Left cardiac atrium (tissue), 4 donors: ENCODE measurements at regions not wholly inside any gene's neighbourhood (a gene's known extent, or its start where the extent isn't known, plus 50 kb on each side); places are given as distances from the start of the nearest gene placed in this dataset.

Experiments
- ATAC-seq, 2 donors: fragments of 200-7000 bp; cut with Tn5 transposase; one replicate each; pipeline ENCODE4 v1.9.1; 2020; ENCODE audit warnings: mild to moderate bottlenecking in 2 of 2, moderate library complexity in 2 of 2
- DNase-seq: peaks from one replicate; pipeline ENCODE4 v3.0.0-alpha.2; 2020
- intact Hi-C, 2 donors: fragments of 100-400 bp; cut with DNase I; formaldehyde crosslinking; loops; one replicate each; pipeline versions ENCODE4 v1.14.1 to v1.15.1; 2022 to 2023
- donor health status: DM: no; HTN: yes; CAD: no.
- donor health status: DM: no; HTN: yes; CAD: no; lungs with severe emphysema.
- donor health status: DM: yes; HTN: yes; CAD: no.
- donor health status: Dilated cardiomyopathy.

DNA sequence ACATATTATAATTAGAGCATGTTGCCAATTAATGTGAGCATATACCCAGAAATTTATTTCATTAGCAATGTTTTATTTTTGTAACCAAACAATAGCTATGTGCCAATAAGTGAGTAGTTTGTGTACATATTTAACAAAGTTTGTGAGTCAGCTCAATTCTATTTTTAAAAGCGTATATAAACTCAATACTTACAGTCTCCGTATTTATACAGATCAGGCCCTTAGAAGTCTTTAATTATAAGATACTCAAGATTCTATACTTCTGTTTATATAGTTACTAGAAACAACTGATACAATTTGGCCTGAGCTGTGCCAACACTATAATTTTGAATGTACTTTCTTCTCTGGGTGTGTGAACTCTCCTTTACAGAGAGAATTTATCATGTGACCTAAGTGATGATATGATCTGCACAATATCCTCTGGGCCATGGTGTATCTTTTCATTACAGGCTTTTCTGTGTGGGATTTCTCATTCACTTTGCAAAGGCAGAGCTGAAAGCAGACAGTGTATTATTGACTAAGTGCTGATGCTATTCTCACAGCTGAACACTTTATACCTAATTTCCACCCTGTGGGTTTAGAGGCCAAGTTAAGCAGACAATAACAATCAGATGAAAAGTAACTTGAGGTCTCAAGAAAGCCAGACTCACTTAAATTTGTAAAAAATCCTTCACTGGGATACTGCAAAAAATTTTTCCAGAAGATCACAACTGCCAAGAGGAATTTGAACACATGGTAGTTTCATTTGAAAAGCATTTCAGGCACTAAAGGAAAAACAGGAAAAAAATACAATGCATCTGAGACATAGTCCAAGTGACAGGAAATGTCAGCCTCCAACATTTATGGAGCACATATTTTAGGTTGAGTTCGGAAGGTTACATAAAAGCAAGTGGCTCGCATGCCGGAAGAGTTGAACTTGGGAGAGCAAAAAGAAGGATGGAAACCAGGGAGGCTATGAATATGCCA lies 277.9 kb upstream of the SEMA6D start:
- intact Hi-C loops: no loop called here
- ATAC-seq (no peak), DNase-seq (no peak)

DNA sequence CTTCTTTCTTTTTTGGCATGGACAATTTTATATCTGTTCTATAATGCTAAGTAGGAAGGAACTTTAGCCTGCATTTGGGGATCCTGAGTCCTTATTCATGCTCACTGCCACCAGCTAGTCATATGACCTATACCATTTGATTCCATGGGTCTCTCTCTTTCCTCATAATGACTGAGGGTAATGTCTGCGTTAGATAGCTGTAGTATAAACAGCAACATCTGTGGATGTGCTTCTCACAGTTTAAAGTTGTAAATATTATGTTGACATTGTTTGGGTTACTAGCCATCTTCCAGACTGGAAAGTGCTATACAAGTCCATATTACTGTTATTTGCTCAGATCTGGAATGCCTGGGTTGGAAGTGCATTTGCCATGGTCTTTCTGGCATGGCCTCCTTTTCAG lies 274.9 kb upstream of the SEMA6D start:
- ATAC-seq (no peak), DNase-seq (no peak)
- intact Hi-C loops: no loop called here

DNA sequence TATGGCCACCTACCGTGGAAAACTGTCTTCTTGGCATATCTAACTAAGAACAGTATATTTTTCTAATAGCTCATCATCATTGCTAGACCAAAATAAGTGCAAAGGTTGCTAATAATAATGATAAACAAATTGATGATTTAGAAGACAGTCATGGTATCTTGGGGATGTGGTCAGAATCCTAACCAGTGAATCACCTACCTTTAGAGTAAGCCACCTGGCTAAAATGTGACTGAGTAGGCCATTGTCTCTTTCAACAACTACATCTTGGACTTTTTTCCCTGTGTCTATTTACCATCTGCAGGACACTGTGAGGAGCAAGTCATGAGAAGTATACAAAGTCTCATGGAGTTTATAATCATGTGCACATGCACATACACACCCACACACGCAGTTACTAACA lies 273.5 kb upstream of the SEMA6D start:
- ATAC-seq (no peak), DNase-seq (no peak)
- intact Hi-C loops: no loop called here

DNA sequence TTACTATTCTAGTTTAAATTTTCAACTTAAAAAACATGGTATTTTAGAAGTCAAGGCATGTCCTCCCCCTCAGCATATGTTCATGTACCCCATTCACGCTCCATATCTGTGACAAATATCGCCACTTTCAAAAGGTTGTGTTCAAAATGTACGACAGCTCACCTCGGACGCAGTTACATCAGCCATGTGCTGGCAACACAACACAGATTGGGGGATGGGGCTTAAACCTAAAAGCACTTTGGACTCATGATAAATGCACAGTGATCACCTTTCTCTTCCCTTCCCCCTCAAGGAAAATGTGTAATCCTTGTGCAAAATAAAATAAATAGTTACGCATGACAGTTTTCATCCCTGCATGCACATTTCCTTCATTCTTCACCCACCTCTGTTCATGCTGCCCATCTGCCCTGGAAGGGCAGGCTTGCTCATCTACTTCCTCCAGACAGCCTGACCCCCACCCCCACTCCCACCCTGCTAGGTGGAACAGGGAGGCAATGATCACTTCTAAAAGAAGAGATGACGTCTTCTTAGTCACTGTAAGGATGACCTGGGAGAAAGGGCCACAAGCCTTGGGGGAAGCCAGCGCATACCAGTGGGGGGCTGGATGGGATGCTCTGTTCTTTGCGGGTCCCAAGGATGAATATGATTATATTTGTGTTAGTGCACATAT lies 271.4 kb upstream of the SEMA6D start:
- intact Hi-C loops: no loop called here
- DNase-seq (no peak), ATAC-seq (no peak)

DNA sequence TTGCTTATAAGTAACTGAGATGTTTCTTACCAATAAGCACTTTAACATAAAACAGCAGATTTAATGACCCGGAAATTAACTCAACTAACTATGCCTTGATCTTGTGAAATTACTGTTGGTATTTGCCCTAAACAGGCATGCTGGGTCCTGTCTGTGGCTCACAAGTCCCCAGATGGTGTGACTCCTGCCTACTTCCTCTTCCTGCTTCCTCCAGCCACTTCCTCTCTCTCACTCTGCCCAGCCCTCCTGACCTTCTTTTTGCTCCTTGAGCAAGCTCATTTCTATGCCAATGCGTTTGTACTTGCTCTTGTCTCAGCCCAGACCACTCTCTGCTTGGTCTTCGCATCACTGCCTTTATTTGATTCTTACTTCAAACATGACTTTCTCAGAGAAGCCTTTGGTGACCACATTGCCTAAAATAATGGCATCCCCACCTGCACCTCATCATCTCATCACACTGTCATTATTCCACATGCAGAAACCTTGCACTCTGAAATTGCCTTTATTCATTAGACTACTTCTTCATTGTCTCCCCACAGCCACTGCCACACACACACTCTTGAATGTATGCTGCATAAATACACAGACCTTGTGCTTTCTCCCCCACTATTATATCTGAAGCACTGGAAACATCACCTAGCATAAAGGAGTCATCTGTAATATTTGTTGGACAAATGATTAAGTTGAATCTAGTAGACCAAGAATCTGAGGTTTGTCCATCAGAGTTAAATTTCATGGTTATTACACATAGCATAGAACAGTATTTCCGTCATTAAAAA lies 256.3 kb upstream of the SEMA6D start:
- intact Hi-C loops: loop anchor here in 1 of 2 donors (10.0 kb wide), 1 partner anchor 266 kb away; no protein-coding TSS in a partner anchor
- DNase-seq (no peak), ATAC-seq (no peak)

DNA sequence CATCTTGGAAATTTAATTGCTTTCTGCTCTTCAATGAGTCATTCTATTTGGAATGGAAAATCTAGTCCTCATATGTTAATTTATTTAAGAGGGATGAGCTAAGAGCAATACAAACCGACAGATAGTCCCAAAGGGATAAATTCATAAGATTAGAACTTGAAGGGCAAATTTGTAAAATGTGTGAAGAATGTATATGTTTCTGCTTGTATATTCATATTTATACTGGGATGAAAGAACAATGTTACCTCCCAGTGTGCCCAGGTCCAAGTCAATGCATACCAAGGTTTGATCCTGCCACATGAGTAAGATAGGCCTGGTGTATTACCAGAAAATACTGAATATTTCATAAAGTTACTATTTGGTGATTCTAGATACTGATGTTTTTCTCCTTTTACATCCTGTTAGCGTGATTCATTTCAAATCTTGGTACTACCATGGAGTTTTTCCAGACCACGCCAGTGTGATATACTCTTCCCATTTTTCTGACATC lies 255.6 kb upstream of the SEMA6D start:
- intact Hi-C loops: loop anchor here in 1 of 2 donors (10.0 kb wide), 1 partner anchor 267 kb away; no protein-coding TSS in a partner anchor
- ATAC-seq (no peak), DNase-seq (no peak)

DNA sequence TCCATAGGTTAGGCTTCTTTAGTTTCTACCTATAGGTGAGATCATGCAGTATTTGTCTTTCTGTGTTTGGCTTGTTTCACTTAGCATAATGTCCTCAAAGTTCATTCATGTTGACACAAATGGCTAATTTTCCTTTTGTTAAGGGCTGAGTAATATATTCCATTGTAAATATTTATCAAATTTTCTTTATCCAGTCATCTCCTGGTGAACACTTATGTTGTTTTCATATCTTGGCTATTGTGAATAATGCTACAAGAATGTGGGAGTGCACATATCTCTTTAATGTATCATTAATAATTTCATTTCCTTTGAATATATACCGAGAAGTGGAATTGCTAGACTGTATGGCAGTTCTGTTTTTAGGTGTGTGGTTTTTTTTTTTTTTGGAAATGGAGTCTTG lies 250.9 kb upstream of the SEMA6D start:
- intact Hi-C loops: loop anchor here in 1 of 2 donors (10.0 kb wide), 1 partner anchor 272 kb away; no protein-coding TSS in a partner anchor
- ATAC-seq: no peak
- no peak for DNase-seq

DNA sequence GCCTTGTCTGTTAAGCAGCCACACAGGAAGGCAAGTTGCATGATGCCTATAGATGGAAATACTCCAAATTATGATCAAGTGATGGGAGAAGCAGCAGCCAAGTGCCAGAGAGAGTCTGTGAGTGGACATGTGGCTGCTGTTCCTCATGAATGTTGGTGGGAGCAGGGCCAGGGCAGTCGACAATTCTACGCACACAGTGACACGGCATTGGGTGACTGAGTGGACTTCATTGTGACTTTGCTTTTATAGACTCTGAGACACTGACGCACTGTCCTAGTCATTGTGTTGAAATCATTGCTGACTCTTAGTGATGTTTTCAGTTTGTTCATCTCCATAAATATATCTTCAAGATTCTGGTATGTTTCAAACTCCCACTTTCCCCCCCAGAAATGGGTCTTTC lies 246.3 kb upstream of the SEMA6D start:
- DNase-seq: no peak
- ATAC-seq: no peak
- intact Hi-C loops: loop anchor here in 1 of 2 donors (5.0 kb wide), 1 partner anchor 516 kb away; no protein-coding TSS in a partner anchor

DNA sequence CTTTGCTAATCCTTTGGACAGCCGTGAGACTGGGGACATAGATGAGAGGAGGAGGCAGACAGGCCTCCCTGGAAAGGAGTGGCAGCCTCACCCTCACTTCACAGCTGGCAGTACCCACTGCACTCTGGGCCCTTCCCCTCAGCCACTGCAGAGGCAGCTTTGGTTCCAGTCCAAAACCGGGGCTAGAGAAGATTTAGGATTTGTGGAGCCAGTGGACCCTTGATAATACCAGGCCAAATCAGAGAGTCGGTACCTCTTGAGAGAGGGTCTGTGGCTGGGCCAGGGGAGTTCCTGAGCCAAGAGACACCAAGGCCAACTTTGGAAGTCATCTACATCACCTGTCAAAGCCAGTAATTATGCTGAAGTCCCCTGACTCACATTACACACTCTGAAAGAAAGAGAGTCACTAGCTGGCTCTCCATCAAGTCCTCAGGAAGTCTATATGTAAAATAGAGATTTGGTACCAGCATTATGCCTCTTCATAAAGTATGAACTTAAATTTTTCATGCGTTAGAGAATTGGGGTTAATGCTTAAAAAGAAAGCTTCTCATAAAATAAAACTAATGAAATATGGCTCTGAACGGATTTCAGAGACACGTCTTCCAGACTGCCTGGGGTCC lies 244.1 kb upstream of the SEMA6D start:
- intact Hi-C loops: loop anchor here in 1 of 2 donors (5.0 kb wide), 1 partner anchor 514 kb away; no protein-coding TSS in a partner anchor
- no peak for DNase-seq
- peak in 1 of 2 donors; percentile 8 for ATAC-seq

DNA sequence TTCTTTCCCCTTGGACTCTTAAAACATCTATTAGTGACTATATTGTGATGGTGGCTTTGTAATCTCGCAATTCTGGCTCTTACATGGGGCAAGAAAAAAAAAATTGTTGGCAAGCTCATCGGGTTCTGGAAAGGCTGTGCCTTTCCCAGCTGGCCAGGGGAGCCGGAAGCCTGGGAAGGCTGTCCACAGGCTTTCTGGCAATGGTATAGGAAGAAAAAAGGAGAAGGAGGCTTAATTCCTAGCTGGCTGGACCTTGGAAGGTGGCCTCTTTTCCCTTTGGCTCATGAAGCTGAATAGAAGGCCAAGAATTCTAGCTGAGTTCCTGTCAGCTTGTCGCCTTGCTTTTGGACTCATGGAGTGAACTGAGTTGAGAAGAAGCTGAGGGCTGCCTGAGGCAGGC lies 243.5 kb upstream of the SEMA6D start:
- ATAC-seq (peak; percentile 96 to 97), DNase-seq (peak; percentile 67)
- intact Hi-C loops: loop anchor here in 1 of 2 donors (5.0 kb wide), 1 partner anchor 513 kb away; no protein-coding TSS in a partner anchor

DNA sequence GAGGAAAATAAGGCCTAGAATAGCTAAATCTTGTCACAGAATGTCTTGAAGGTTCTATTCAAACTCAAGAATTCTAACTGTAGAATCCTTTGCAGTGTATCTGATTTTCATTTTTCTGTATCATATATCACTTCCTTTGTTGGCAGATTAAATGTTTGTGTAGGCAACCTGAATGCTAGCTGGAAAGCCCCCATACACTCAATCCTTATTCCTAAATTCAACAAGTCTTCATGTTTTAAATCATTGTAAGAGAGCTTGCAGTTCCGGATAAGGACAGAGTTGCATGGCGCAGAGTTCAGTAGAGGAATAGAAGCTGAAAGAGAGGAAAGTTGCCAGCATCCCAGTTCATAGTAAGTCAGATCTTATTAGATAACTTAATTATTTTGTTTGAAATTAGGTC lies 242.0 kb upstream of the SEMA6D start:
- no peak for ATAC-seq
- intact Hi-C loops: no loop called here
- no peak for DNase-seq

DNA sequence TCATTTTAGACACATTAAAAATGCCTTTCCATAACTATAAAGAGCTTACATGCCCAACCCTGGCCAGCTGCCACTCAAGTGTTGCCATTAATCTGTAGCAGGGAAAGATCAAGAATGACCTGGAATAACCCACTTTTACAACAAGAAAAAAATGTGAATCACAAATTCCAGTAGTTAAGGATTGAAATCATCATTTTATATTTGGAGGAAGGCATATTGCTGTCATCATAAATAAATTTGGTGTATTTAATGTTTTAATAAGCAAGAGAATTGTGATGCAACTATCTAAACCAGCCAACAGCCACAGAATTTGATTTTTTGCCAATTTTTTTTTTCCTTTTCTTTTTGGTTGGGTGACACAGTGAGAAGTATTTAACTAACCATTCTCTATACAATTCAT lies 240.0 kb upstream of the SEMA6D start:
- intact Hi-C loops: no loop called here

DNA sequence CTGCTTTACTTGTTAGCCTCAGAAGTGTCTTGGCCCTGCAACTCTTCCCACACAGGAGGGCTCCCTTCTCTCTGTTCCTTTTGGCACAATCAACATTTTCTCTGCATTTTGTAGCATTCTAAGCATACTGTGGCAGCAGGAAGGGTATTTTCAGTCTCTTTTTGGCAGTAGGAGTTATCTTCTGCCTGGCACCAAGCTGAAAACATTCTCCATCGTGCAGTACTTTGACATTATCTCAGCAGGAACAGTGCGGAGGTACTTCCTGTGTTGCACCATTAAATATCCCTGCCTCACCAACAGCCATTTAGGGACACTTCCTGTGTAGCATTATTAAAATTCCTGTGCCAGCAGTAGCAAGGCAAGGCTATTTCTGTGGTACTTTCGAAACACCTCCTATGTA lies 233.2 kb upstream of the SEMA6D start:
- ATAC-seq: peak in 1 of 2 donors; percentile 50
- DNase-seq: no peak
- intact Hi-C loops: no loop called here

More for the DNA sequence above, 240.0 kb upstream of the SEMA6D start:
- DNase-seq (no peak), ATAC-seq (no peak)

DNA sequence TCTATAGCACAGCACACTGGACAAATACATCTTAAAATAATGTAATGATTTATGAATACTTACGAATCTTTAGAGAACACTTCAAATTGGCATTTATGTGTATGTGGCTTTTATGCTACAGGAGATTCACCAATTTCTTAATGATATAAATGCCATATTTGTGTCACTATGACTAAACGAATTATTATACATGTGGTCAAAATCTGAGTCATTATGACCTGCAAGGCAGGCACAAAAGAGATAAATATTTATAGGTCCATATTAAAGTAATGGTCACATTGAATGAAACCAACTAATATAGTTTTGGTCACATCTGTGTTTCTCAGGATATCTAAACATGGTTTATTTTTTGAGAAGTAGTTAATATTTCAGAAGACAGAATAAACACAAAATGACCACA lies 232.3 kb upstream of the SEMA6D start:
- intact Hi-C loops: no loop called here
- DNase-seq (no peak), ATAC-seq (no peak)

DNA sequence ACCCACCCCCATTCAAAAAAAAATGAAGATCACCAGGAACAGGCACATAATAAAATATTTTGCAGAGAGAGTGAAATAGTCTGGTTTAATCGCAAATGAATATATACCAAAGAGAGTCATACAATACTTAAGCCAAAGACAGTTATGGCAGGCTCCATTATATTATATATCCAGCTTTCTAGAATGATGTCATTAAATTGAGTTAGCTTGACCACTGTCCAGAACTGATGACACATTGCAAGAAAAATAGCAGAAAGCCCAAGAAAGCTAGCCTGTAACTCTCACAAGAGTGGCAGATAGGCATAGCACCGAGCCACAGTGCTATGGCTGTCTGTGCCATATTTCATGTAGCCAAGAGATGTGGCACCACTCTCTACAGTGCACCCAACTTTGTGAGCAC lies 231.9 kb upstream of the SEMA6D start:
- DNase-seq (no peak), ATAC-seq (no peak)
- intact Hi-C loops: no loop called here

DNA sequence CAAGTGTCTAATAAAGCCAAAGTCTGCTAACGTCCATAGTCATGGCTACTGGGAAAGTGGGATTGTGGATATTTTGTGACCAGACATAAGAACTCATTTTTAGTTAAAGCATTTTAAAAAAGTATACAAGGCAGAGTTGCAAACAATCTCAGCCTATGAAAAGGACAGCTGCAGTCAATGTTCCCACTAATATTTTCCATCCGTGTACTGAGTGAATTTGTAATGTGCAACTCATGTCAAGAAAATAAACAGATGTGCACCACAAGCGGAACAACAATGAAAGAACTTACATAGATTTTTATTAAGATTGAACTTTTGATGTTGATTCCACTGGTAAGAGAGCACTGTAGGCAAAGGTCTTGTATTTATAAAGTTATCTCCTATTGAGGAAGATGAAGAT lies 231.3 kb upstream of the SEMA6D start:
- ATAC-seq: no peak
- no peak for DNase-seq
- intact Hi-C loops: no loop called here

DNA sequence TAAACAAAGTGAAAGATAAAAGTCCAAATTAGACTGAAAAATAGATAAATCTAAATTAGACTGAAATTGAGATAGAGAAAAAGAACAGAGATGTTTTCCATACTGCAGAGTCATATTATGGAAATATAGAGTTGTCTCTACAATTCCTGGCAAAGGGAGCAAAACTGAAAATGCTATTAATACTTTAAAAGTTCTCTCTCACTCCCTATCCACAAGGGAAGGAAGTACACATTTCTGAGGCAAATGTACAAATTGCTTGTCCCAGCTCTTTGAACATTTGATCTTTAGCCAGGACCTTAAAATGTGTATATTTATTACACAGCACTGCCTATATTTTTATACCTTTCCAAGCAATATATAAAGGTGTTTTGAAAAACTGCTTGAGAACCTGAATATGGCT lies 225.1 kb upstream of the SEMA6D start:
- intact Hi-C loops: loop anchor here in 1 of 2 donors (10.0 kb wide), 1 partner anchor 503 kb away; no protein-coding TSS in a partner anchor
- no peak for ATAC-seq
- DNase-seq: no peak

DNA sequence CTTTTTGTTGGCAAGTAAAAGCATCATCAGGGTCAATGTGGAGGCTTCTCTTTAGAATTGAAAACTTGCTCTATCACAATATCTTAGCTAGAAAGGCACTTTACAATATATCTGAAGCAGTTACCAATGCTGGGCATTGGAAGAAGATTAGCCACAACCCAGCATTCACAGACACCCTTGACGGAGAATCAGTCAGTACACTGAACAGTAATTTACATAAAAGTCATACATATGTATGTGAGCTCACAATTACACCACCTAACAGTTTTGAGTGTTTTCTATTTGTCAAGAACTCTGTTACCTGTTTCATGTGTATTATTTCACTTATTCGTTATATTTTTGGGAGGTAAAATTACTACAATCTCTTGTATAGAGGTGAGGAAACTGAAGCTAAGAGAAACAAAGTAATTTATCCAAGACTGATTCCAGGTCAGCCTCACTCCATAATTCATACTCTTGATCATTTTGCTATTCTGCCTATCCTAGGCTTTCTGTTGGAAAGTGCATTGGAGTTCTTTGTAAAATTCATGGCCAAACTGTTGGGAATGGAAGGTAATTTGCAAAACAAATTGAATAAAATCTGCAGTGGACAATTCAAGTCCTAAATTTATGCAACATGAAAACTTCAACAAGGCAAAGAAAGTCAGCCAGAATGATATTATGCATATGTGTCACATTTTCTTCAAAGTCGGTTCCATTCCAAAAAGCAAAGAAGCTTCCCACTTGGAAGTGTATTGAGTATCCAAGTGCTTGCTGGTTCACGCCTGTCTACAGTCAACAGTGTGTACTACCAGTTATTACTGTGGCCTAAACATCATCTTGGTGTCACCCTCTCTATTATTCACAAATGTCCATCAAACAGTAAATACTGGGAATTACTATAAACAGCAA lies 223.7 kb upstream of the SEMA6D start:
- DNase-seq: no peak
- intact Hi-C loops: loop anchor here in 1 of 2 donors (10.0 kb wide), 1 partner anchor 501 kb away; no protein-coding TSS in a partner anchor
- no peak for ATAC-seq
